ENCODE measurements at regions not wholly inside any gene's neighbourhood (a gene's known extent, or its start where the extent isn't known, plus 50 kb on each side); places are given as distances from the start of the nearest gene placed in this dataset.

DNA sequence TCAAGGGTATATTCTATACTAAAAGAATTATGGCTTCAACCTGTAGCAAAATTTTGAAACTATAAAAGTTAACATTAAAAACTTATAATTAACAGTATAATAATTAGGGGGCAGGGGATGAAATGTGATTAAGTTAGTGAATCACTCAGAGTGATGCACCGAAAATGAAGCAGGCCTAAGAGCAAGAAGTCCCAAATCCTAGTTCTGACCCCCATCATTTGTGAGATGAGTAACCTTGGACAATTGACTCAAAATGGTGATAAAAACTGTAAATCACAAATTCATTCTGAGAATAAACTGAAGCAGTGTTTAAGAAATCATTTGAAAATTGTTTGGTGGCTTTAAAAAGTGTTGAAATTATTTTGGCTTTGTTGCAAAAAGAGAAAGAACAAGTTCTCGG lies 56.8 kb downstream of the KLF12 start:
- TF ChIP-seq, protein P1, sequence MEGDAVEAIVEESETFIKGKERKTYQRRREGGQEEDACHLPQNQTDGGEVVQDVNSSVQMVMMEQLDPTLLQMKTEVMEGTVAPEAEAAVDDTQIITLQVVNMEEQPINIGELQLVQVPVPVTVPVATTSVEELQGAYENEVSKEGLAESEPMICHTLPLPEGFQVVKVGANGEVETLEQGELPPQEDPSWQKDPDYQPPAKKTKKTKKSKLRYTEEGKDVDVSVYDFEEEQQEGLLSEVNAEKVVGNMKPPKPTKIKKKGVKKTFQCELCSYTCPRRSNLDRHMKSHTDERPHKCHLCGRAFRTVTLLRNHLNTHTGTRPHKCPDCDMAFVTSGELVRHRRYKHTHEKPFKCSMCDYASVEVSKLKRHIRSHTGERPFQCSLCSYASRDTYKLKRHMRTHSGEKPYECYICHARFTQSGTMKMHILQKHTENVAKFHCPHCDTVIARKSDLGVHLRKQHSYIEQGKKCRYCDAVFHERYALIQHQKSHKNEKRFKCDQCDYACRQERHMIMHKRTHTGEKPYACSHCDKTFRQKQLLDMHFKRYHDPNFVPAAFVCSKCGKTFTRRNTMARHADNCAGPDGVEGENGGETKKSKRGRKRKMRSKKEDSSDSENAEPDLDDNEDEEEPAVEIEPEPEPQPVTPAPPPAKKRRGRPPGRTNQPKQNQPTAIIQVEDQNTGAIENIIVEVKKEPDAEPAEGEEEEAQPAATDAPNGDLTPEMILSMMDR (IDR thresholded peaks at IDR 0.05) = no peak
- TF ChIP-seq POLR2A (IDR thresholded peaks at IDR 0.05) (no peak), EP300 (IDR thresholded peaks at IDR 0.05) (no peak)
